Mesenchymal stem cell (in vitro differentiated cells and primary cell): ENCODE measurements at regions not wholly inside any gene's neighbourhood (a gene's known extent, or its start where the extent isn't known, plus 50 kb on each side); places are given as distances from the start of the nearest gene placed in this dataset.
"Not testable (repeated sequence)": the region's sequence is repeated elsewhere in the genome, so short reads cannot be mapped to it uniquely, and the experiment has no call there.

Experiments
- DNase-seq: peaks from one replicate; pipeline ENCODE4 v3.0.0-alpha.2; 2013
- H2AFZ ChIP-seq: one replicate; pipeline ENCODE4 v1.6.1; 2013; ENCODE audit warnings: low read depth, mild to moderate bottlenecking, control low read depth, inconsistent platforms, low read length, moderate library complexity
- H2AK5ac ChIP-seq: 2 replicates; pipeline ENCODE4 v1.6.1; 2013; ENCODE audit warnings: low read length, moderate library complexity, mild to moderate bottlenecking, inconsistent platforms; ENCODE audit not compliant: severe bottlenecking
- H2BK120ac ChIP-seq: one replicate; pipeline ENCODE4 v1.6.1; 2013; ENCODE audit warnings: low read depth, mild to moderate bottlenecking, inconsistent platforms, low read length, moderate library complexity
- H2BK12ac ChIP-seq, 2 experiments: one replicate each; pipeline ENCODE4 v1.6.1; 2013; ENCODE audit warnings: inconsistent platforms in 2 of 2, low read length in 2 of 2, mild to moderate bottlenecking in 2 of 2, moderate library complexity in 2 of 2, control low read depth in 1 of 2
- H2BK15ac ChIP-seq: one replicate; pipeline ENCODE4 v1.6.1; 2013; ENCODE audit warnings: mild to moderate bottlenecking, low read depth, inconsistent platforms; ENCODE audit not compliant: poor library complexity, severe bottlenecking
- H2BK5ac ChIP-seq: 2 replicates; pipeline ENCODE4 v1.6.1; 2013; ENCODE audit warnings: low read depth, mild to moderate bottlenecking, low read length, control low read depth, inconsistent platforms; ENCODE audit not compliant: poor library complexity, severe bottlenecking
- H3K14ac ChIP-seq, 2 experiments: one replicate each; pipeline ENCODE4 v1.6.1; 2013; ENCODE audit warnings: inconsistent platforms in 2 of 2, low read length in 2 of 2, control low read depth in 1 of 2, mild to moderate bottlenecking in 1 of 2, moderate library complexity in 1 of 2
- H3K18ac ChIP-seq, 2 experiments: one replicate each; pipeline ENCODE4 v1.6.1; 2013; ENCODE audit warnings: inconsistent platforms in 2 of 2, low read length in 2 of 2, control low read depth in 1 of 2, low read depth in 1 of 2, mild to moderate bottlenecking in 1 of 2
- H3K23ac ChIP-seq, 2 experiments: one replicate each; pipeline ENCODE4 v1.6.1; 2013; ENCODE audit warnings: inconsistent platforms in 2 of 2, low read length in 2 of 2, mild to moderate bottlenecking in 2 of 2, moderate library complexity in 2 of 2, control low read depth in 1 of 2
- H3K27ac ChIP-seq: 2 replicates; pipeline ENCODE4 v1.5.1; 2013; ENCODE audit warnings: mild to moderate bottlenecking, moderate library complexity, low read length, control low read depth, inconsistent platforms; ENCODE audit not compliant: poor library complexity, severe bottlenecking
- H3K27me3 ChIP-seq, 2 experiments: 2 replicates each; pipeline versions ENCODE4 v1.6.1 to v1.7.0; 2013; ENCODE audit warnings: low read length in 2 of 2, mild to moderate bottlenecking in 2 of 2, moderate library complexity in 2 of 2, control low read depth in 1 of 2, inconsistent platforms in 1 of 2; ENCODE audit not compliant: control insufficient read depth in 1 of 2, insufficient read depth in 1 of 2
- H3K36me3 ChIP-seq, 2 experiments: 2 replicates each; pipeline versions ENCODE4 v1.6.1 to v1.7.0; 2013; ENCODE audit warnings: low read length in 2 of 2, control low read depth in 1 of 2, inconsistent platforms in 1 of 2, low read depth in 1 of 2, mild to moderate bottlenecking in 1 of 2; ENCODE audit not compliant: insufficient read depth in 2 of 2, control insufficient read depth in 1 of 2
- H3K4ac ChIP-seq, 2 experiments: one replicate each; pipeline ENCODE4 v1.6.1; 2013; ENCODE audit warnings: inconsistent platforms in 2 of 2, low read length in 2 of 2, mild to moderate bottlenecking in 2 of 2, moderate library complexity in 2 of 2, control low read depth in 1 of 2, low read depth in 1 of 2
- H3K4me1 ChIP-seq: 2 replicates; pipeline ENCODE4 v1.6.1; 2013; ENCODE audit warnings: low read depth, low read length, control low read depth; ENCODE audit not compliant: control insufficient read depth, insufficient read depth
- H3K4me2 ChIP-seq: 2 replicates; pipeline ENCODE4 v1.6.1; 2013; ENCODE audit warnings: low read length, mild to moderate bottlenecking, inconsistent platforms; ENCODE audit not compliant: poor library complexity, severe bottlenecking
- H3K4me3 ChIP-seq, 2 experiments: 2 replicates each; pipeline versions ENCODE4 v1.5.1 to v1.7.0; 2013; ENCODE audit warnings: low read length in 2 of 2, mild to moderate bottlenecking in 2 of 2, control low read depth in 1 of 2, low read depth in 1 of 2; ENCODE audit not compliant: insufficient read depth in 1 of 2
- H3K79me1 ChIP-seq: replicated peaks from 2 replicates; pipeline ENCODE4 v1.6.1; 2013; ENCODE audit warnings: mild to moderate bottlenecking, control low read depth, low read length, inconsistent platforms; ENCODE audit not compliant: poor library complexity, severe bottlenecking
- H3K9ac ChIP-seq: 2 replicates; pipeline ENCODE4 v1.7.0; 2013; ENCODE audit warnings: mild to moderate bottlenecking, low read length, moderate library complexity
- H3K9me3 ChIP-seq: 2 replicates; pipeline ENCODE4 v1.7.0; 2013; ENCODE audit warnings: mild to moderate bottlenecking, low read length; ENCODE audit not compliant: control insufficient read depth
- H4K8ac ChIP-seq: one replicate; pipeline ENCODE4 v1.6.1; 2013; ENCODE audit warnings: inconsistent platforms, mild to moderate bottlenecking, low read length, moderate library complexity
- H4K91ac ChIP-seq: one replicate; pipeline ENCODE4 v1.6.1; 2013; ENCODE audit warnings: mild to moderate bottlenecking, low read length, inconsistent platforms
- WGBS: methylation state at CpG from one replicate; pipeline ENCODE4 v1.1.7; 2013; ENCODE audit warnings: mixed read lengths; 5-methylcytosine and 5-hydroxymethylcytosine counted together

DNA sequence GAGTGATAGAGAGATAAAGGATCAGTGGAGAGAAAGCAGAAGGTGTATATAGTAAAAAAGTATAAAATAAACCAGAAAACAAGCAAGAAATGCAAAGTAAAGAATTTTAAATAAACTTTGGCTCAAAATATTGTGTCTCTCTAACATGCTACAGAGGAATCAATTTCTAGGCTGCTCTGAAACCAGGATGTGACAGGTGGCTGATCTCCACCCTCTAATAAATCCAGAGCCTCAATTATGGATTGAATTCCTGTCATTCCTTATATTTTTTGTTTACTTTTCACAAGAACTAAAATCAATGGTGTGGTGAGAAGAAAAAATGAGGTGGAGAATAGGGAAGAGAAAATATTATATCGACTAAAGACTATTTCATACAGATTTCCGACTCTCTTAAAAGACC lies 965.1 kb upstream of the SEMA6A start:
- no CpG with 5 or more reads among the region's 2 CpGs for WGBS
- no peak for DNase-seq
- no peaks in the 10 kb centered on the region for H3K27me3 ChIP-seq

DNA sequence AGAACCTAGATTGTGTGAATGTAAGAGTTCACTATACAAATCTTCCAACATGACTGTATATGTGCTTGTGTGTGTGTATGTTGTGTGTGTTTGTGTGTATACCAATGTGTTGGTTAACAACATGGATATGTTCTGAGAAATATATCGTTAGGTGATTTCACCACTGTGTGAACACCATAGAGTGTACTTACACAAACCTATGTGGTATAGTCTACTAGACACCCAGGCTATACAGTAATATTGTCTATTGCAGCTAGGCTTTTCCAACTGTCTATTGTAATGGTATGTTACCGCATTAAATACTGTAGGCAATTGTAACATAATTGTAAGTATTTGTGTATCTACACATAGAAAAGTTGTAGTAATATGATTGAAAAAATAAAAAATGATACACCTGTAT lies 959.2 kb upstream of the SEMA6A start:
- Histone ChIP-seq H3K18ac (no peak overlapping the region), H3K4me2 (no peak overlapping the region), H2AFZ (no peak overlapping the region), H2BK15ac (no peak overlapping the region), H3K14ac (no peak overlapping the region), H3K36me3 (no peaks in the 10 kb centered on the region), H3K27ac (no peak overlapping the region), H4K8ac (no peak overlapping the region), H3K27me3 (no peaks in the 10 kb centered on the region), H3K4ac (no peak overlapping the region), H3K9me3 (peaks cover 4% of the 10 kb centered on the region), H2BK120ac (no peak overlapping the region), H3K9ac (no peak overlapping the region), H2BK5ac (no peak overlapping the region), H3K79me1 (no peaks in the 10 kb centered on the region), H3K4me3 (no peak overlapping the region), H4K91ac (no peak overlapping the region), H3K23ac (no peak overlapping the region), H2BK12ac (no peak overlapping the region), H3K4me1 (no peaks in the 10 kb centered on the region), H2AK5ac (no peak overlapping the region)
- no peak for DNase-seq
- no CpG with 5 or more reads among the region's 2 CpGs for WGBS

More for the DNA sequence above, 965.1 kb upstream of the SEMA6A start:
- no peaks in the 10 kb centered on the region for H3K79me1 ChIP-seq
- no peak overlapping the region for H3K4me3 ChIP-seq
- no peak overlapping the region for H2BK15ac ChIP-seq
- H3K14ac ChIP-seq: no peak overlapping the region
- H2AK5ac ChIP-seq: no peak overlapping the region
- H2AFZ ChIP-seq: no peak overlapping the region
- no peak overlapping the region for H2BK120ac ChIP-seq
- H3K4me2 ChIP-seq: no peak overlapping the region
- no peak overlapping the region for H2BK12ac ChIP-seq
- H3K27ac ChIP-seq: no peak overlapping the region
- no peak overlapping the region for H2BK5ac ChIP-seq
- no peak overlapping the region for H4K91ac ChIP-seq
- no peak overlapping the region for H3K9ac ChIP-seq
- H3K9me3 ChIP-seq: no peaks in the 10 kb centered on the region
- no peaks in the 10 kb centered on the region for H3K4me1 ChIP-seq
- no peak overlapping the region for H3K18ac ChIP-seq
- H3K36me3 ChIP-seq: no peaks in the 10 kb centered on the region
- H3K23ac ChIP-seq: no peak overlapping the region
- no peak overlapping the region for H3K4ac ChIP-seq
- no peak overlapping the region for H4K8ac ChIP-seq

DNA sequence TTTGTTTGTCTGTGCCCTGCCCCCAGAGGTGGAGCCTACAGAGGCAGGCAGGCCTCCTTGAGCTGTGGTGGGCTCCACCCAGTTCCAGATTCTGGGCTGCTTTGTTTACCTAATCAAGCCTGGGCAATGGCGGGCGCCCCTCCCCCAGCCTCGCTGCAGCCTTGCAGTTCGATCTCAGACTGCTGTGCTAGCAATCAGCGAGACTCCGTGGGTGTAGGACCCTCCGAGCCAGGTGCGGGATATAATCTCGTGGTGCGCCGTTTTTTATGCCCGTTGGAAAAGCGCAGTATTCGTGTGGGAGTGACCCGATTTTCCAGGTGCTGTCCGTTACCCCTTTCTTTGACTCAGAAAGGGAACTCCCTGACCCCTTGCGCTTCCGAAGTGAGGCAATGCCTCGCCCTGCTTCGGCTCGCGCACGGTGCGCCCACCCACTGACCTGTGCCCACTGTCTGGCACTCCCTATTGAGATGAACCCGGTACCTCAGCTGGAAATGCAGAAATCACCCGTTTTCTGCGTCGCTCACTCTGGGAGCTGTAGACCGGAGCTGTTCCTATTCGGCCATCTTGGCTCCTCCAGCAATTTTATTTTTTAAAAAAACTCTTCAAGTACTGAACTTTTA lies 958.5 kb upstream of the SEMA6A start:
- not testable (repeated sequence) for H3K4ac ChIP-seq, H3K79me1 ChIP-seq, DNase-seq, H3K4me1 ChIP-seq, H2AFZ ChIP-seq, H3K23ac ChIP-seq, H4K8ac ChIP-seq, H2BK120ac ChIP-seq, H2BK12ac ChIP-seq, H3K9me3 ChIP-seq, H3K27me3 ChIP-seq, H3K4me3 ChIP-seq, H3K18ac ChIP-seq, H2AK5ac ChIP-seq, H4K91ac ChIP-seq, H3K14ac ChIP-seq, H2BK15ac ChIP-seq, H3K36me3 ChIP-seq, H3K9ac ChIP-seq, H2BK5ac ChIP-seq, H3K27ac ChIP-seq, H3K4me2 ChIP-seq
- WGBS: 98% methylated on average over 27 of the region's 30 CpGs

DNA sequence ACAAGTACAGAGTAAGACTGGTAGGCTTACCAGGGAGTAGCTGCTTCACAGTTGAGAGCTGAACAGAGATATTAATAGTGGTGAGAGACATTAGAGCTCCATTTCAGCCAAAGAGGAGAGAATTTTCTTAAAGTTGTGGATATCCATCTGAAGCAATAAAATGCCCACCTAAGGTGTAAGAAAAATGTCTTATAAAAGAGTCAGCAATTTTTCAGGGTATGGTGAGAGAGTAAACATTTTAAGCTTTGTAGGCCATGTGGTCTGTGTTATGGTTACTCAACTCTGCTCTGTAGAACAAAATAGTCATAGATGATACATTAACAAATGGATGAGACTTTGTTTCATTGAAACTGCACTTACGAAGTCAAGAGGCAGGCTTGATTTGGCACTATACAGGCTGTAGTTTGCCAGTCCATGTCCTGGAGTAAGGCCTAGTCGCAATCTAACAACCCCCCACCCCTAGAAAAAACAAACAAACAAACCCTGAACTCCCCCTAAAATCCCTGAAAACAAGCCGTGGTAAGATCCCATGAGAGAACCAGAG lies 945.4 kb upstream of the SEMA6A start:
- Histone ChIP-seq H2AK5ac (no peak overlapping the region), H3K9me3 (peaks cover 4% of the 10 kb centered on the region), H3K27ac (no peak overlapping the region), H3K36me3 (no peaks in the 10 kb centered on the region), H3K14ac (no peak overlapping the region), H3K4me1 (no peaks in the 10 kb centered on the region), H3K79me1 (no peaks in the 10 kb centered on the region), H3K9ac (no peak overlapping the region), H2AFZ (no peak overlapping the region), H2BK120ac (no peak overlapping the region), H3K23ac (no peak overlapping the region), H3K4me2 (no peak overlapping the region), H3K27me3 (no peaks in the 10 kb centered on the region), H4K91ac (no peak overlapping the region), H4K8ac (no peak overlapping the region), H2BK15ac (no peak overlapping the region), H3K18ac (no peak overlapping the region), H2BK12ac (no peak overlapping the region), H3K4ac (no peak overlapping the region), H2BK5ac (no peak overlapping the region), H3K4me3 (no peak overlapping the region)
- no peak for DNase-seq
- 89% methylated on average over 2 of the region's 3 CpGs for WGBS
